Karpas-422 (cell line): ENCODE measurements at regions not wholly inside any gene's neighbourhood (a gene's known extent, or its start where the extent isn't known, plus 50 kb on each side); places are given as distances from the start of the nearest gene placed in this dataset.
"Not testable (repeated sequence)": the region's sequence is repeated elsewhere in the genome, so short reads cannot be mapped to it uniquely, and the experiment has no call there.

Source experiments
- DNase-seq: peaks from one replicate; pipeline ENCODE4 v3.0.0-alpha.2; 2015
- H2AFZ ChIP-seq: fragments of 200-600 bp; sonication (generic); 2 replicates; pipeline ENCODE4 v1.6.1; 2014; ENCODE audit warnings: antibody characterized with exemption, low read length, mixed read lengths
- H3K27ac ChIP-seq: fragments of 200-600 bp; sonication (generic); 2 replicates; pipeline ENCODE4 v1.5.1; 2014; ENCODE audit warnings: mild to moderate bottlenecking, low read length, moderate library complexity
- H3K27me3 ChIP-seq: fragments of 200-600 bp; sonication (generic); 2 replicates; pipeline ENCODE4 v1.6.1; 2014; ENCODE audit warnings: low read length, mixed read lengths
- H3K36me3 ChIP-seq: fragments of 200-600 bp; sonication (generic); 2 replicates; pipeline ENCODE4 v1.6.1; 2014; ENCODE audit warnings: low read length, mixed read lengths; ENCODE audit not compliant: insufficient read depth
- H3K4me1 ChIP-seq: fragments of 200-600 bp; sonication (generic); 2 replicates; pipeline ENCODE4 v1.6.1; 2014; ENCODE audit warnings: mild to moderate bottlenecking, low read length, mixed read lengths
- H3K4me2 ChIP-seq: fragments of 200-600 bp; sonication (generic); 2 replicates; pipeline ENCODE4 v1.6.1; 2014; ENCODE audit warnings: low read length, low read depth, mild to moderate bottlenecking; ENCODE audit not compliant: poor library complexity, severe bottlenecking
- H3K4me3 ChIP-seq: fragments of 200-600 bp; sonication (generic); 2 replicates; pipeline ENCODE4 v1.5.1; 2014; ENCODE audit warnings: mild to moderate bottlenecking, antibody characterized with exemption, low read length, mixed read lengths
- H3K79me2 ChIP-seq: fragments of 200-600 bp; sonication (generic); 2 replicates; pipeline ENCODE4 v1.6.1; 2014; ENCODE audit warnings: mild to moderate bottlenecking, low read length, mixed read lengths
- H3K9ac ChIP-seq: fragments of 200-600 bp; sonication (generic); 2 replicates; pipeline ENCODE4 v1.6.0; 2014; ENCODE audit warnings: low read length
- H3K9me2 ChIP-seq: fragments of 200-600 bp; sonication (generic), shearing (Covaris generic); replicated peaks from 2 replicates; pipeline ENCODE4 v1.6.0; 2014; ENCODE audit warnings: mild to moderate bottlenecking, low read length, moderate library complexity; ENCODE audit not compliant: insufficient read depth
- H3K9me3 ChIP-seq: fragments of 300-700, 200-600 bp; sonication (generic); 2 replicates; pipeline ENCODE4 v1.6.1; 2014; ENCODE audit warnings: low read length, mixed read lengths
- H4K20me1 ChIP-seq: fragments of 200-600 bp; sonication (generic); 2 replicates; pipeline ENCODE4 v1.6.1; 2014; ENCODE audit warnings: mild to moderate bottlenecking, antibody characterized with exemption, low read length, low read depth; ENCODE audit not compliant: insufficient read depth

DNA sequence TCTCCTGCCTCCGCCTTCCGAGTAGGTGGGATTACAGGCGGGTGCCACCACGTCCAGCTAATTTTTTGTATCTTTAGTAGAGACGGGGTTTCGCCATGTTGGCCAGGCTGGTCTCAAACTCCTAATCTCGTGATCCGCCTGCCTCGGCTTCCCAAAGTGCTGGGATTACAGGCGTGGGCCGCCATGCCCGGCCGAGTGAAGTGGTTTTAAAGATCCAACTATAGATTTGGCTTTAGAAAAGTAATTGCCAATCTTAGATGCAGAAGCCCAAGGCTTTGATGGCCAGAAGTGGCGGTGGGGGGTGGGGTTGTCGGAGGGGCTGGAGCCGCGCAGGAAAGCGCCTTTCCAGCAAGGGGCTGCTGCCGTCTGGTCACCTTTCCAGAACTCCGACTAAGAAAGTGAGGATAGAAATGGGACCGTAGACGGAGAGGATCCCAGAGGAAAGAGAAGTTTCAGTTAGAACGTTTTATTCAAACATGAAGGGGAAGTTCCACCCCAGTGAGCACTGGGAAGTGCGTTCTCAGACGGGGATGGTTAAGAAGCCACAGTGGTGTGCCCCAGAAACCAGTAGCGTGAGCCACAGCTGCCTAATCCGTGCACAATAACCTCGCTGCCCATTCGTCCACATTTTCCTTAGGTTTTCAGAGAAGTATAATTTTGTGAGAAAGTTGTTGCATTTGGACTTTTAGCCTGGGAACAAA lies 69.7 kb downstream of the DLL1 start:
- no peak overlapping the region for H3K4me2 ChIP-seq
- H3K9me3 ChIP-seq = no peaks in the 10 kb centered on the region
- H3K9ac ChIP-seq = no peak overlapping the region
- no peaks in the 10 kb centered on the region for H3K9me2 ChIP-seq
- H4K20me1 ChIP-seq = no peaks in the 10 kb centered on the region
- no peaks in the 10 kb centered on the region for H3K4me1 ChIP-seq
- no peaks in the 10 kb centered on the region for H3K36me3 ChIP-seq
- H3K79me2 ChIP-seq = no peaks in the 10 kb centered on the region
- no peaks in the 10 kb centered on the region for H3K27me3 ChIP-seq
- no peak overlapping the region for H3K4me3 ChIP-seq
- no peak overlapping the region for H3K27ac ChIP-seq
- DNase-seq = no peak
- H2AFZ ChIP-seq = no peak overlapping the region

DNA sequence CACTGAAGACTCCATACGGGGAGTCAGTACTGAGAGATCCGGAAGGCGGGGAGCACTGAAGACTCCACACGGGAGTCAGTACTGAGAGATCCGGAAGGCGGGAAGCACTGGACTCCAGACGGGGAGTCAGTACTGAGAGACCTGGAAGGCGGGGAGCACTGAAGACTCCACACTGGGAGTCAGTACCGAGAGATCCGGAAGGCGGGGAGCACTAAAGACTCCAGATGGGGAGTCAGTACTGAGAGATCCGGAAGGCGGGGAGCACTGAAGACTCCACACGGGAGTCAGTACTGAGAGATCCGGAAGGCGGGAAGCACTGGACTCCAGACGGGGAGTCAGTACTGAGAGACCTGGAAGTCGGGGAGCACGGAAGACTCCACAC lies 77.2 kb downstream of the DLL1 start:
- not testable (repeated sequence) for H4K20me1 ChIP-seq, H3K9ac ChIP-seq, H3K4me3 ChIP-seq, DNase-seq, H3K27me3 ChIP-seq, H3K9me3 ChIP-seq, H3K36me3 ChIP-seq, H3K4me2 ChIP-seq, H2AFZ ChIP-seq, H3K4me1 ChIP-seq, H3K79me2 ChIP-seq, H3K27ac ChIP-seq, H3K9me2 ChIP-seq

- no peak for DNase-seq
- no peaks in the 10 kb centered on the region for H3K9me2 ChIP-seq
- H3K79me2 ChIP-seq = no peaks in the 10 kb centered on the region
- H4K20me1 ChIP-seq = no peaks in the 10 kb centered on the region
- H3K27ac ChIP-seq = no peak overlapping the region
- H3K4me3 ChIP-seq = no peak overlapping the region
- H3K4me2 ChIP-seq = no peak overlapping the region
- no peaks in the 10 kb centered on the region for H3K27me3 ChIP-seq
- H3K36me3 ChIP-seq = no peaks in the 10 kb centered on the region
- no peaks in the 10 kb centered on the region for H3K9me3 ChIP-seq
- no peaks in the 10 kb centered on the region for H3K4me1 ChIP-seq
- no peak overlapping the region for H3K9ac ChIP-seq
- H2AFZ ChIP-seq = no peak overlapping the region
Measured at GRCh38 chr6:170212956-170213636, 77.8 kb downstream of the DLL1 start.

- H3K9me3 ChIP-seq = no peaks in the 10 kb centered on the region
- H3K27ac ChIP-seq = no peak overlapping the region
- no peaks in the 10 kb centered on the region for H4K20me1 ChIP-seq
- no peak for DNase-seq
- no peaks in the 10 kb centered on the region for H3K9me2 ChIP-seq
- H3K4me1 ChIP-seq = no peaks in the 10 kb centered on the region
- H3K79me2 ChIP-seq = no peaks in the 10 kb centered on the region
- no peaks in the 10 kb centered on the region for H3K27me3 ChIP-seq
- no peak overlapping the region for H2AFZ ChIP-seq
- H3K36me3 ChIP-seq = no peaks in the 10 kb centered on the region
- H3K4me2 ChIP-seq = no peak overlapping the region
- no peak overlapping the region for H3K9ac ChIP-seq
- no peak overlapping the region for H3K4me3 ChIP-seq
Measured at GRCh38 chr6:170212051-170212756, 78.7 kb downstream of the DLL1 start.

DNA sequence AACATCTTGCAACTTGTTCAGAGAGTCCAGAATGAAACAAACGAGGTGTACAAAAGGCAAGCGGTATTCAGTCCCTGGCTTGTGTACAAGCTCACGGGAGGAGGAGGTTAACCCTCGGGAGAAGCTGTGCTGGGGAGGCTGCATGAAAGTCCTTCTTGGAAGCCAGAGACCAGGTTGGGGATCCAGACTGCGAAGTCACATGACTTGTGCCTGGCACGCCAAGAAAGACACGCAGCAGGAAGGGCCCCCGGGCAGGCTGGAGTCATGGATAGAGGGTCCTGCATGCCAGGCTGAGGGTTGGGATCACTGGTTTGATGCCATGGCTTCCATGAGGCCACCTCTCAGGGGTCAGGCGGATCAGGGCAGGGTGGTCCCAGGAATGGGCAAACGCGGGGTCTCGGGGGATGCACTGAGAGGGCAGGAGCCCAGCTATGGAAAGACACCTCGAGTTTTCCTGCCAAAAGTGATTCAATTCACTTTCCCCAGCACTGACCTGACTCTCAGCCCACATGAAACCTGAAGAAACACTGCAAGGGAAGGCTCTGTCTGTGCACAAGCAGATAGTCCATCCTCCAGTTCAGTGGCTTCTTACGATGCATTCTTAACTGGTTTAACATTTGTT lies 79.4 kb downstream of the DLL1 start:
- H3K9ac ChIP-seq = no peak overlapping the region
- H4K20me1 ChIP-seq = no peaks in the 10 kb centered on the region
- H3K9me3 ChIP-seq = no peaks in the 10 kb centered on the region
- no peaks in the 10 kb centered on the region for H3K36me3 ChIP-seq
- H2AFZ ChIP-seq = no peak overlapping the region
- H3K27ac ChIP-seq = no peak overlapping the region
- no peaks in the 10 kb centered on the region for H3K4me1 ChIP-seq
- DNase-seq = no peak
- H3K4me3 ChIP-seq = no peak overlapping the region
- H3K27me3 ChIP-seq = no peaks in the 10 kb centered on the region
- no peaks in the 10 kb centered on the region for H3K9me2 ChIP-seq
- H3K4me2 ChIP-seq = no peak overlapping the region
- no peaks in the 10 kb centered on the region for H3K79me2 ChIP-seq

- no peak overlapping the region for H3K27ac ChIP-seq
Measured at GRCh38 chr6:170210651-170211403, 80.1 kb downstream of the DLL1 start.

DNA sequence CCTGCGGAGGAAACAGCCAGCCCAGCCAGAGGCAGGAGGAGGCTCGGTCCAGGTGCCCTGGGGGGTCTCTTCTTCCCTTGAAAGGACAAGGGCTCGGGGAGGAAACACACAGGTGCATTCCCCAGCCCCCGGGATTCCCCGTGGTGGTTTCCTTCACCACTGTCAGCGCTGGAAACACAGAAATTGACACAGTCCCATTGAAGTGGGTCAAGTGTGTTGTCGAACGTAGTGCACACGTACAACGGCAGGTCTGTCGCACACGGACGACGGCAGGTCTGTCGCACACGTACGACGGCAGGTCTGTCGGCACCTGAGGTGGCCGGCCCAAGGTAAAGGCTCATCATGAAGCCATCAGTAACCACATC lies 80.9 kb downstream of the DLL1 start:
- H3K79me2 ChIP-seq = no peaks in the 10 kb centered on the region
- no peaks in the 10 kb centered on the region for H3K36me3 ChIP-seq
- H4K20me1 ChIP-seq = no peaks in the 10 kb centered on the region
- H3K9me3 ChIP-seq = no peaks in the 10 kb centered on the region
- no peak overlapping the region for H3K27ac ChIP-seq
- H3K9me2 ChIP-seq = no peaks in the 10 kb centered on the region
- no peaks in the 10 kb centered on the region for H3K4me1 ChIP-seq
- no peak overlapping the region for H3K9ac ChIP-seq
- H3K4me3 ChIP-seq = no peak overlapping the region
- no peak overlapping the region for H3K4me2 ChIP-seq
- DNase-seq = no peak
- H3K27me3 ChIP-seq = no peaks in the 10 kb centered on the region
- no peak overlapping the region for H2AFZ ChIP-seq

More at GRCh38 chr6:170210651-170211403, 80.1 kb downstream of the DLL1 start:
- no peak overlapping the region for H2AFZ ChIP-seq
- H3K4me1 ChIP-seq = no peaks in the 10 kb centered on the region
- no peaks in the 10 kb centered on the region for H3K79me2 ChIP-seq
- H3K9me3 ChIP-seq = no peaks in the 10 kb centered on the region
- H3K4me2 ChIP-seq = no peak overlapping the region
- H3K36me3 ChIP-seq = no peaks in the 10 kb centered on the region
- H3K9ac ChIP-seq = no peak overlapping the region
- DNase-seq = no peak
- H3K4me3 ChIP-seq = no peak overlapping the region
- H3K9me2 ChIP-seq = no peaks in the 10 kb centered on the region
- H4K20me1 ChIP-seq = no peaks in the 10 kb centered on the region
- no peaks in the 10 kb centered on the region for H3K27me3 ChIP-seq
